Right lobe of liver (tissue), 6 donors: ENCODE measurements at regions not wholly inside any gene's neighbourhood (a gene's known extent, or its start where the extent isn't known, plus 50 kb on each side); places are given as distances from the start of the nearest gene placed in this dataset.

ENCODE experiments used
- ATAC-seq, 4 donors: fragments of 200-7000 bp; cut with Tn5 transposase; one replicate each; pipeline ENCODE4 v1.9.1; 2020; ENCODE audit warnings: mild to moderate bottlenecking in 4 of 4, moderate library complexity in 4 of 4
- DNase-seq, 3 donors: peaks; one replicate each; pipeline ENCODE4 v3.0.0-alpha.2; 2020
- H3K27ac ChIP-seq, 3 donors: fragments of 200-600 bp; one replicate each; pipeline ENCODE4 v1.8.0; 2022
- H3K27me3 ChIP-seq, 2 donors: fragments of 200-600 bp; one replicate each; pipeline ENCODE4 v1.8.0; 2022
- H3K36me3 ChIP-seq, 4 donors: fragments of 200-600 bp; sonication (generic) in 1 of 4; one replicate each; pipeline versions ENCODE4 v1.5.1 to v1.8.0; 2017 to 2022; ENCODE audit warnings: control low read depth in 1 of 4
- H3K4me1 ChIP-seq, 4 donors: fragments of 200-600 bp; sonication (generic) in 1 of 4; one replicate each; pipeline versions ENCODE4 v1.5.1 to v1.8.0; 2017 to 2022; ENCODE audit warnings: control low read depth in 1 of 4
- H3K4me3 ChIP-seq, 3 donors: fragments of 200-600 bp; one replicate each; pipeline ENCODE4 v1.8.0; 2022
- H3K9me3 ChIP-seq, 4 donors: fragments of 200-600 bp; sonication (generic) in 1 of 4; one replicate each; pipeline versions ENCODE4 v1.5.1 to v1.8.0; 2017 to 2022; ENCODE audit warnings: control low read depth in 1 of 4
- POLR2A ChIP-seq: fragments of 450-650 bp; IDR thresholded peaks from one replicate; pipeline ENCODE4 v1.6.1; 2017; ENCODE audit warnings: antibody characterized with exemption, mild to moderate bottlenecking
- WGBS: methylation state at CpG from one replicate; pipeline ENCODE4 v1.1.6; 2018; ENCODE audit warnings: low coverage, low lambda C conversion rate; ENCODE audit not compliant: insufficient coverage; ENCODE audit errors: missing lambda C conversion rate; 5-methylcytosine and 5-hydroxymethylcytosine counted together
- intact Hi-C, 2 donors: fragments of 100-400 bp; cut with DNase I; formaldehyde crosslinking; loops; one replicate each; pipeline versions ENCODE4 v1.11.2 to v1.14.1; 2022
- TF ChIP-seq, protein P1 (sequence below), 4 donors: fragments of 200-600 bp in 3 of 4; fragments of 450-650 bp in 1 of 4; IDR thresholded peaks; one replicate each; pipeline versions ENCODE4 v1.5.1 to v1.8.0; 2016 to 2022; ENCODE audit warnings: antibody characterized with exemption in 4 of 4, mild to moderate bottlenecking in 2 of 4
- donor health status: DM: no; HTN: yes; CAD: no.
- donor health status: DM: no; HTN: no; CAD: no.
- donor health status: DM: no; HTN: no; CAD: no.
- donor health status: DM: no; HTN: yes; CAD: no.
- donor health status: DM: no; HTN: yes; CAD: no.

DNA sequence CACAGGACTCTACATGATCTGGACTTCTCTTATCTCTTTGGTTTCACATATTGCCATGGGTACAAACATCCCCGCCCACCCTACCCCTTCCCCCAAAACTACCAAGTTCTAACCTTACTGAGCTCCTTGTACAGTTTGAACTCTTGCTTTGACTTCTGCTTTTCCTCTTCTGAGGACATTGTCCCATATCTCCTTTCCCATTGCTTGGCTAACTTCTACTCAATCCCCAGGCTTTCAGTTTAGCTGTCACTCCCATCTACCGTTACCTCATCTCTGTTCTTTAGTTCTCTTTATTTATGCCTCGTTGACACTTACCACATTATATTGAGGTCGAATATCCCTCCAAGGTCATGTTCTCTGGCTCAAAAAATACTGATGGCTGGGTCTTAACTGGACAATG lies 393.5 kb upstream of the CADM1 start:
- WGBS, result 11% methylated on average over 2 of the region's 4 CpGs
- TF ChIP-seq POLR2A, result no peak
- TF ChIP-seq, protein P1, sequence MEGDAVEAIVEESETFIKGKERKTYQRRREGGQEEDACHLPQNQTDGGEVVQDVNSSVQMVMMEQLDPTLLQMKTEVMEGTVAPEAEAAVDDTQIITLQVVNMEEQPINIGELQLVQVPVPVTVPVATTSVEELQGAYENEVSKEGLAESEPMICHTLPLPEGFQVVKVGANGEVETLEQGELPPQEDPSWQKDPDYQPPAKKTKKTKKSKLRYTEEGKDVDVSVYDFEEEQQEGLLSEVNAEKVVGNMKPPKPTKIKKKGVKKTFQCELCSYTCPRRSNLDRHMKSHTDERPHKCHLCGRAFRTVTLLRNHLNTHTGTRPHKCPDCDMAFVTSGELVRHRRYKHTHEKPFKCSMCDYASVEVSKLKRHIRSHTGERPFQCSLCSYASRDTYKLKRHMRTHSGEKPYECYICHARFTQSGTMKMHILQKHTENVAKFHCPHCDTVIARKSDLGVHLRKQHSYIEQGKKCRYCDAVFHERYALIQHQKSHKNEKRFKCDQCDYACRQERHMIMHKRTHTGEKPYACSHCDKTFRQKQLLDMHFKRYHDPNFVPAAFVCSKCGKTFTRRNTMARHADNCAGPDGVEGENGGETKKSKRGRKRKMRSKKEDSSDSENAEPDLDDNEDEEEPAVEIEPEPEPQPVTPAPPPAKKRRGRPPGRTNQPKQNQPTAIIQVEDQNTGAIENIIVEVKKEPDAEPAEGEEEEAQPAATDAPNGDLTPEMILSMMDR (IDR thresholded peaks at IDR 0.05), result no peak
- ATAC-seq (no peak), DNase-seq (no peak)
- H3K36me3 ChIP-seq, result no peaks in the 10 kb centered on the region
- no peak overlapping the region for H3K27ac ChIP-seq
- H3K9me3 ChIP-seq, result no peaks in the 10 kb centered on the region
- no peaks in the 10 kb centered on the region for H3K27me3 ChIP-seq
- H3K4me1 ChIP-seq, result no peaks in the 10 kb centered on the region
- no peak overlapping the region for H3K4me3 ChIP-seq
- intact Hi-C loops, result no loop called here

DNA sequence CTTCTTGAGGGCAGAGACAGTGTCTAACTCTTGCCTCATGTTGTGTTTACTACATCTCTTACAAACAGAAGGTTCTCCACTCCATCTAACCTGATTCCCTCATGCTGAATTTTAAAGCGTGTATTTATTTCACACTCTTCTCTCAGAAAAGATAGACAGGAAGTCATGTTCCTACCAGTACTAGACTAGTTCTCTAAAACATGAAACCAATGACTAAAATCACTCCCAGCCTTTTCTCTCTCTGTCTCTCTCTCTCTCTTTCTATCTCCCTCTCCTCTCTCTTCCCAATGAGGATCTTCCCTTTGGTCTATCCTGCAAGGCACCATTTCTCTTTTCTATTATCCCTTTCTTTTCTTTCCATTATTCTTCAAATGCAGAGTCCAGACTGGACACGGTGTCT lies 391.9 kb upstream of the CADM1 start:
- no peak for DNase-seq
- Histone ChIP-seq H3K4me3 (no peak overlapping the region), H3K9me3 (no peaks in the 10 kb centered on the region), H3K27me3 (no peaks in the 10 kb centered on the region), H3K36me3 (no peaks in the 10 kb centered on the region), H3K4me1 (no peaks in the 10 kb centered on the region), H3K27ac (no peak overlapping the region)
- no peak for TF ChIP-seq POLR2A
- TF ChIP-seq, protein P1 (IDR thresholded peaks at IDR 0.05), result no peak
- no peak for ATAC-seq
- WGBS, result 75% methylated on average over 1 of the region's 2 CpGs
- intact Hi-C loops, result no loop called here

DNA sequence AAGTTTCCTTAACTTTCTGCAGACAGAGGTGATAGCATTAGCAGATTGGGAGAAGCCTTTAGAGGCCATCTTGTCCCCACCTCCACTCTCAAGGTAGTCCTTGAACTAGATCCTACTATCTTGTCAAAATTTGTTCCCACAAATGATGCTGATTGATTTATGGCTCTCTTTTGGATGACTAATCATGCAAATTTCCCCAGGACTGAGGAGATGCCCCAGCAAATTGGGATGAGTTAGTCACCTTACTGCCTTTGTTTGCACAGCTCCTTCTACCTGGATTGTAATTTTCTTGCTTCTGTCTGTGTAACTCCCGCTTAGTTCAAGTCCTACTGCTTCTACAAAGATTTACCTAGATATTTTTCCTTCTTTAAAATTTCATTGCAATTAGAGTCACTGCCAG lies 391.4 kb upstream of the CADM1 start:
- H3K27ac ChIP-seq, result no peak overlapping the region
- DNase-seq, result no peak
- WGBS, result 70% methylated on average over 1 of the region's 1 CpG
- H3K9me3 ChIP-seq, result no peaks in the 10 kb centered on the region
- no peak for ATAC-seq
- no peak overlapping the region for H3K4me3 ChIP-seq
- no peaks in the 10 kb centered on the region for H3K27me3 ChIP-seq
- H3K4me1 ChIP-seq, result no peaks in the 10 kb centered on the region
- H3K36me3 ChIP-seq, result no peaks in the 10 kb centered on the region
- intact Hi-C loops, result no loop called here
- TF ChIP-seq, protein P1 (IDR thresholded peaks at IDR 0.05), result no peak
- no peak for TF ChIP-seq POLR2A

DNA sequence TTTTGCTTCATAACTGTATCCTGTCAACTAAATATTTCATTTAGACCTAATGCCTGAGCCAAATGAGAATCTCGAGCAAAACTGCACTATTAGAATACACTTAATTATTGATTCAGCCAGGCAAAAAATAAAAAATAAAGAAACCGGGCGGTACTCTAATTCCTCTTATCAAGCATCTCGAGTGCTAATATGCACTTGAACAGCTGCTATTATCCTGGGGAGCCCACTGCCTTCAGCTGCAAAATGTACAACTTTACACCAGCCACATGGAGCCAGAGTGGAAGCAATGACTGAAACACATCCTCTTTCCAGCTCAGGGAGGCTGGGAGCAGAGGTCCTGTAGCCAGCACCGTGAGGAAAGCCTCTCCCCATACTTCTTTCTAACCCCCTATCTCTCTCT lies 390.0 kb upstream of the CADM1 start:
- TF ChIP-seq, protein P1 (IDR thresholded peaks at IDR 0.05), result no peak
- no peak for TF ChIP-seq POLR2A
- H3K4me3 ChIP-seq, result no peak overlapping the region
- WGBS, result 58% methylated on average over 5 of the region's 5 CpGs
- no peaks in the 10 kb centered on the region for H3K9me3 ChIP-seq
- intact Hi-C loops, result no loop called here
- H3K27me3 ChIP-seq, result no peaks in the 10 kb centered on the region
- H3K27ac ChIP-seq, result no peak overlapping the region
- DNase-seq (no peak), ATAC-seq (no peak)
- no peaks in the 10 kb centered on the region for H3K36me3 ChIP-seq
- no peaks in the 10 kb centered on the region for H3K4me1 ChIP-seq

DNA sequence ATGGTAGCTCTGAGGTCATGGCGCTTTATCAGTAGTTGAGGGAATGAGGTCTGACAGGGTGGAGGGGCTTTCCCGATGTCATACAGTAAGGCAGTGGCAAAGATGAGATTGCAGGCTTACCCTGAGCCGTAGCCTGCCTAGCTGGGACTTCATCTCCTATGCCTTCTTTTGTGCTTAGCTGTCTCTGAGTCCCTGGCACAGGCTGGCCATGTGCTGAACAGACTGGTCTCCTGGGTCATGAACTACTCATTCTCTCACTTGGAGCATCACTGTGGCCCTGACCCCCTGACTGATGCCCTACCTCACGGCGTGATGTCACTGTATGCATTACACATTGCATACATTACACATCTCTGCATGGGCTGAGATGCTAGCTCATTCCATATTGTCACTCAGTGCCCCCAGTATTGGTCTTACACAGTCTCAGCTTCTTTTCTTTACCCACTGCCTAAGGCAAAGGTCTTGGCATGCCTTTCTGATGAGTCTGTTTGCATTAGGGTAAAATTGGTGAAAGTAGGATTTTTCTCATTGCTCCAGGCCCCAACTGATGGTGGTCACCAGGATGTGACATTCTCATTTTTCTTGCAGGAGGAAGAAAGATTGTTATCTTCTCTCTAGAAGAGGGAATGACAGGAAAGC lies 389.4 kb upstream of the CADM1 start:
- TF ChIP-seq POLR2A, result no peak
- TF ChIP-seq, protein P1 (IDR thresholded peaks at IDR 0.05), result no peak
- Histone ChIP-seq H3K9me3 (no peaks in the 10 kb centered on the region), H3K4me3 (no peak overlapping the region), H3K27me3 (no peaks in the 10 kb centered on the region), H3K27ac (no peak overlapping the region), H3K4me1 (no peaks in the 10 kb centered on the region), H3K36me3 (no peaks in the 10 kb centered on the region)
- 40% methylated on average over 2 of the region's 5 CpGs for WGBS
- ATAC-seq (no peak), DNase-seq (no peak)
- intact Hi-C loops, result no loop called here
